Mesodermal cell (in vitro differentiated cells): ENCODE measurements at regions not wholly inside any gene's neighbourhood (a gene's known extent, or its start where the extent isn't known, plus 50 kb on each side); places are given as distances from the start of the nearest gene placed in this dataset.
"Not testable (repeated sequence)": the region's sequence is repeated elsewhere in the genome, so short reads cannot be mapped to it uniquely, and the experiment has no call there.

Source experiments
- H3K27ac ChIP-seq: 2 replicates; pipeline ENCODE4 v1.7.0; 2013; ENCODE audit warnings: mild to moderate bottlenecking, low read depth, low read length, moderate library complexity; ENCODE audit not compliant: severe bottlenecking
- H3K36me3 ChIP-seq: 2 replicates; pipeline ENCODE4 v1.7.1; 2013; ENCODE audit warnings: mild to moderate bottlenecking, low read length, moderate library complexity; ENCODE audit not compliant: control insufficient read depth, insufficient read depth
- H3K4me1 ChIP-seq: one replicate; pipeline ENCODE4 v1.7.1; 2013; ENCODE audit warnings: mild to moderate bottlenecking, low read length; ENCODE audit not compliant: insufficient read depth, control insufficient read depth, poor library complexity, severe bottlenecking
- H3K4me3 ChIP-seq: 2 replicates; pipeline ENCODE4 v1.7.0; 2013; ENCODE audit warnings: low read length, control low read depth, mild to moderate bottlenecking; ENCODE audit not compliant: insufficient read depth, poor library complexity, severe bottlenecking; ENCODE audit errors: extremely low read depth
- H3K9me3 ChIP-seq: 2 replicates; pipeline ENCODE4 v1.7.1; 2013; ENCODE audit warnings: mild to moderate bottlenecking, low read length, moderate library complexity; ENCODE audit not compliant: control insufficient read depth
- WGBS, 2 experiments: methylation state at CpG; one replicate each; pipeline ENCODE4 v1.1.5; 2013; ENCODE audit warnings: missing lambda C conversion rate in 2 of 2; ENCODE audit not compliant: insufficient coverage in 2 of 2; 5-methylcytosine and 5-hydroxymethylcytosine counted together

GRCh38 chr16:35215287-35215686 is 1755.9 kb downstream of the TP53TG3F start:
- Histone ChIP-seq H3K9me3 (peaks cover 24% of the 10 kb centered on the region), H3K4me1 (no peaks in the 10 kb centered on the region), H3K36me3 (no peaks in the 10 kb centered on the region), H3K27ac (no peak overlapping the region), H3K4me3 (no peak overlapping the region)
- WGBS, 2 experiments: no CpG with 5 or more reads among the region's 3 CpGs

- H3K27ac ChIP-seq, H3K36me3 ChIP-seq, H3K4me3 ChIP-seq, H3K4me1 ChIP-seq: not testable (repeated sequence)
- WGBS, 2 experiments: 56 to 80% methylated on average over 1 to 4 of the region's 6 CpGs
- H3K9me3 ChIP-seq: peaks cover 19% of the 10 kb centered on the region
These were observed 1756.8 kb downstream of the TP53TG3F start for GRCh38 chr16:35216261-35216660.

GRCh38 chr16:35221482-35222185 is 1762.2 kb downstream of the TP53TG3F start:
- Histone ChIP-seq H3K4me1 (no peaks in the 10 kb centered on the region), H3K9me3 (peaks cover 27% of the 10 kb centered on the region), H3K4me3 (no peak overlapping the region), H3K36me3 (no peaks in the 10 kb centered on the region), H3K27ac (no peak overlapping the region)
- 88 to 89% methylated on average over 21 to 31 of the region's 32 CpGs for WGBS, 2 experiments

- Histone ChIP-seq H3K27ac (no peak overlapping the region), H3K9me3 (peaks cover 65% of the 10 kb centered on the region), H3K4me3 (no peak overlapping the region), H3K4me1 (no peaks in the 10 kb centered on the region), H3K36me3 (no peaks in the 10 kb centered on the region)
- WGBS, 2 experiments: 48% methylated on average over 2 of the region's 2 CpGs
These were observed 1775.3 kb downstream of the TP53TG3F start for GRCh38 chr16:35234679-35235078.

- H3K27ac ChIP-seq: no peak overlapping the region
- H3K9me3 ChIP-seq: peaks cover 61% of the 10 kb centered on the region
- no peak overlapping the region for H3K4me3 ChIP-seq
- 69 to 70% methylated on average over 2 to 3 of the region's 3 CpGs for WGBS, 2 experiments
- no peaks in the 10 kb centered on the region for H3K4me1 ChIP-seq
- no peaks in the 10 kb centered on the region for H3K36me3 ChIP-seq
These were observed 1780.1 kb downstream of the TP53TG3F start for GRCh38 chr16:35239561-35239960.

- Histone ChIP-seq H3K4me3 (no peak overlapping the region), H3K4me1 (no peaks in the 10 kb centered on the region), H3K9me3 (peaks cover 37% of the 10 kb centered on the region), H3K27ac (no peak overlapping the region), H3K36me3 (no peaks in the 10 kb centered on the region)
- WGBS, 2 experiments: no CpG with 5 or more reads among the region's 1 CpG
These were observed 1789.6 kb downstream of the TP53TG3F start for GRCh38 chr16:35249051-35249450.

- H3K4me1 ChIP-seq: no peaks in the 10 kb centered on the region
- no peak overlapping the region for H3K27ac ChIP-seq
- WGBS, 2 experiments: no CpG with 5 or more reads among the region's 4 CpGs
- H3K36me3 ChIP-seq: no peaks in the 10 kb centered on the region
- peaks cover 37% of the 10 kb centered on the region for H3K9me3 ChIP-seq
- H3K4me3 ChIP-seq: no peak overlapping the region
These were observed 1793.0 kb downstream of the TP53TG3F start for GRCh38 chr16:35252356-35252936.

GRCh38 chr16:35255186-35255803 is 1795.9 kb downstream of the TP53TG3F start:
- H3K9me3 ChIP-seq: peaks cover 33% of the 10 kb centered on the region

GRCh38 chr16:35255816-35256215 is 1796.4 kb downstream of the TP53TG3F start:
- H3K4me3 ChIP-seq: no peak overlapping the region
- H3K36me3 ChIP-seq: no peaks in the 10 kb centered on the region
- WGBS, 2 experiments: 79 to 81% methylated on average over 3 to 5 of the region's 11 CpGs
- H3K27ac ChIP-seq: no peak overlapping the region
- no peaks in the 10 kb centered on the region for H3K4me1 ChIP-seq
- peaks cover 33% of the 10 kb centered on the region for H3K9me3 ChIP-seq

More at GRCh38 chr16:35255186-35255803, 1795.9 kb downstream of the TP53TG3F start:
- Histone ChIP-seq H3K36me3 (no peaks in the 10 kb centered on the region), H3K4me3 (no peak overlapping the region), H3K4me1 (no peaks in the 10 kb centered on the region), H3K27ac (no peak overlapping the region)
- 83 to 91% methylated on average over 31 to 33 of the region's 33 CpGs for whole genome bisulfite sequencing, 2 experiments

GRCh38 chr16:35258381-35258780 is 1799.0 kb downstream of the TP53TG3F start:
- WGBS, 2 experiments: 64 to 72% methylated on average over 5 to 6 of the region's 9 CpGs

GRCh38 chr16:35295856-35296255 is 1836.4 kb downstream of the TP53TG3F start:
- Histone ChIP-seq H3K27ac (no peak overlapping the region), H3K9me3 (peaks cover 60% of the 10 kb centered on the region), H3K4me1 (no peaks in the 10 kb centered on the region), H3K36me3 (no peaks in the 10 kb centered on the region), H3K4me3 (no peak overlapping the region)
- 38 to 71% methylated on average over 1 to 2 of the region's 3 CpGs for WGBS, 2 experiments

More at GRCh38 chr16:35258381-35258780, 1799.0 kb downstream of the TP53TG3F start:
- no peak overlapping the region for H3K27ac ChIP-seq
- peaks cover 21% of the 10 kb centered on the region for H3K9me3 ChIP-seq
- H3K4me3 ChIP-seq: no peak overlapping the region
- H3K4me1 ChIP-seq: no peaks in the 10 kb centered on the region
- H3K36me3 ChIP-seq: no peaks in the 10 kb centered on the region
